ENCODE measurements at regions not wholly inside any gene's neighbourhood (a gene's known extent, or its start where the extent isn't known, plus 50 kb on each side); places are given as distances from the start of the nearest gene placed in this dataset.

DNA sequence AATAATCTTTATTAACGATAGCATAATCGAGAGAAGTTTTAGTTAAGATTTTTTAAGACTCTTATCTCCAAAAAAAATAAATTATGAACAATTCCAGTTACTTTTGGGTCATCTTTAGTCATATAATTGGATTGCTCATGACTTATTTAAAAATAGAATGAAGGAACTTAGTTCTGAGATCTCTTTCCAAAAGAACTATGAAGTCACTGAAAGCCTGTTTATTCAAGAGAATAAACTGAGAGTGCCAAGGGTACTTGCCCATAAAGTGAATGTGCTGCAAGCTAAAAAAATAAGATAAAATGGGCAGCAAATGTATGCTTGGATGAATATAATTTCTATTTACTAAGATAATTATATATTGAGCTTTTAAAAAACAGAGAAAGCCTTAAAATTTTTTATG, 176.5 kb upstream of the PLSCR5 start:
- TF ChIP-seq NFRKB (IDR thresholded peaks at IDR 0.05) (no peak), ELF4 (IDR thresholded peaks at IDR 0.05) (no peak), SP1 (IDR thresholded peaks at IDR 0.05) (no peak), ARNT (IDR thresholded peaks at IDR 0.05) (no peak), L3MBTL2 (conservative IDR thresholded peaks at IDR 0.05) (no peak)

Measured in HEK293T (cell line).